Fibroblast of lung (primary cell): ENCODE measurements at regions not wholly inside any gene's neighbourhood (a gene's known extent, or its start where the extent isn't known, plus 50 kb on each side); places are given as distances from the start of the nearest gene placed in this dataset.

ENCODE experiments used
- CTCF ChIP-seq, 2 donors: IDR thresholded peaks in 1 of 2; conservative IDR thresholded peaks in 1 of 2; 1 replicate in 1 of 2; 2 replicates in 1 of 2; pipeline ENCODE4 v1.5.1; 2011 to 2012; ENCODE audit warnings: low read length in 2 of 2, control low read depth in 1 of 2, inconsistent platforms in 1 of 2, low read depth in 1 of 2, mild to moderate bottlenecking in 1 of 2
- EZH2 ChIP-seq: IDR thresholded peaks from 2 replicates; pipeline ENCODE4 v1.5.1; 2012; ENCODE audit warnings: low read length, control low read depth, mild to moderate bottlenecking; ENCODE audit errors: missing control alignments

GRCh38 chr12:125568306-125568705 lies 503.1 kb downstream of the AACS start:
- TF ChIP-seq CTCF (conservative IDR thresholded peaks at IDR 0.05 in 1 of 2, IDR thresholded peaks at IDR 0.05 in 1 of 2; ENCODE audit: low read depth in 1 of 2, low read length in 2 of 2), result no peak
- TF ChIP-seq EZH2, result no peak
